ENCODE measurements at regions not wholly inside any gene's neighbourhood (a gene's known extent, or its start where the extent isn't known, plus 50 kb on each side); places are given as distances from the start of the nearest gene placed in this dataset.
"Not testable (repeated sequence)": the region's sequence is repeated elsewhere in the genome, so short reads cannot be mapped to it uniquely, and the experiment has no call there.

GRCh38 chr17:20779521-20779920 is 200.0 kb downstream of the CDRT15L2 start:
- DNase-seq (ENCODE audit: insufficient read length) (no peak), FAIRE-seq (no peak)
- TF ChIP-seq TAF1 (IDR thresholded peaks at IDR 0.05; ENCODE audit: borderline replicate concordance, low read depth, low read length), result no peak
- no peak for TF ChIP-seq POLR2AphosphoS5 (IDR thresholded peaks at IDR 0.05; ENCODE audit: low read depth, low read length)
- no peak for TF ChIP-seq POLR2A (IDR thresholded peaks at IDR 0.05; ENCODE audit: low read depth, low read length)

GRCh38 chr17:20781260-20781659 is 201.7 kb downstream of the CDRT15L2 start:
- FAIRE-seq (no peak), DNase-seq (ENCODE audit: insufficient read length) (no peak)
- TF ChIP-seq POLR2AphosphoS5 (IDR thresholded peaks at IDR 0.05; ENCODE audit: low read depth, low read length), result no peak
- no peak for TF ChIP-seq POLR2A (IDR thresholded peaks at IDR 0.05; ENCODE audit: low read depth, low read length)
- TF ChIP-seq TAF1 (IDR thresholded peaks at IDR 0.05; ENCODE audit: borderline replicate concordance, low read depth, low read length), result no peak

GRCh38 chr17:20781869-20782268 is 202.3 kb downstream of the CDRT15L2 start:
- DNase-seq (ENCODE audit: insufficient read length); FAIRE-seq: not testable (repeated sequence)

GRCh38 chr17:20783091-20783490 is 203.6 kb downstream of the CDRT15L2 start:
- no peak for TF ChIP-seq POLR2A (IDR thresholded peaks at IDR 0.05; ENCODE audit: low read depth, low read length)
- TF ChIP-seq POLR2AphosphoS5 (IDR thresholded peaks at IDR 0.05; ENCODE audit: low read depth, low read length), result no peak
- TF ChIP-seq TAF1 (IDR thresholded peaks at IDR 0.05; ENCODE audit: borderline replicate concordance, low read depth, low read length), result no peak
- FAIRE-seq (no peak), DNase-seq (ENCODE audit: insufficient read length) (no peak)

- FAIRE-seq (no peak), DNase-seq (ENCODE audit: insufficient read length) (no peak)
- TF ChIP-seq POLR2AphosphoS5 (IDR thresholded peaks at IDR 0.05; ENCODE audit: low read depth, low read length) (no peak), POLR2A (IDR thresholded peaks at IDR 0.05; ENCODE audit: low read depth, low read length) (no peak), TAF1 (IDR thresholded peaks at IDR 0.05; ENCODE audit: borderline replicate concordance, low read depth, low read length) (no peak)
Observed at GRCh38 chr17:20784100-20784665, 204.7 kb downstream of the CDRT15L2 start.

- no peak for DNase-seq (ENCODE audit: insufficient read length)
- FAIRE-seq, result no peak
- no peak for TF ChIP-seq POLR2A (IDR thresholded peaks at IDR 0.05; ENCODE audit: low read depth, low read length)
Observed at GRCh38 chr17:20787281-20787680, 207.8 kb downstream of the CDRT15L2 start.

GRCh38 chr17:20791626-20792025 is 212.1 kb downstream of the CDRT15L2 start:
- FAIRE-seq, result no peak
- no peak for DNase-seq (ENCODE audit: insufficient read length)
- TF ChIP-seq TAF1 (IDR thresholded peaks at IDR 0.05; ENCODE audit: borderline replicate concordance, low read depth, low read length), result no peak
- TF ChIP-seq POLR2A (IDR thresholded peaks at IDR 0.05; ENCODE audit: low read depth, low read length), result no peak
- TF ChIP-seq POLR2AphosphoS5 (IDR thresholded peaks at IDR 0.05; ENCODE audit: low read depth, low read length), result no peak

GRCh38 chr17:20794532-20794931 is 215.0 kb downstream of the CDRT15L2 start:
- FAIRE-seq; DNase-seq (ENCODE audit: insufficient read length): not testable (repeated sequence)

- TF ChIP-seq POLR2AphosphoS5 (IDR thresholded peaks at IDR 0.05; ENCODE audit: low read depth, low read length) (no peak), TAF1 (IDR thresholded peaks at IDR 0.05; ENCODE audit: borderline replicate concordance, low read depth, low read length) (no peak), POLR2A (IDR thresholded peaks at IDR 0.05; ENCODE audit: low read depth, low read length) (no peak)
- DNase-seq (ENCODE audit: insufficient read length) (no peak), FAIRE-seq (no peak)
Observed at GRCh38 chr17:20797292-20797691, 217.8 kb downstream of the CDRT15L2 start.

GRCh38 chr17:20800146-20800545 is 220.6 kb downstream of the CDRT15L2 start:
- DNase-seq (ENCODE audit: insufficient read length) (no peak), FAIRE-seq (no peak)
- TF ChIP-seq TAF1 (IDR thresholded peaks at IDR 0.05; ENCODE audit: borderline replicate concordance, low read depth, low read length) (no peak), POLR2AphosphoS5 (IDR thresholded peaks at IDR 0.05; ENCODE audit: low read depth, low read length) (no peak), POLR2A (IDR thresholded peaks at IDR 0.05; ENCODE audit: low read depth, low read length) (no peak)

- DNase-seq (ENCODE audit: insufficient read length) (no peak), FAIRE-seq (no peak)
- TF ChIP-seq POLR2A (IDR thresholded peaks at IDR 0.05; ENCODE audit: low read depth, low read length) (no peak), POLR2AphosphoS5 (IDR thresholded peaks at IDR 0.05; ENCODE audit: low read depth, low read length) (no peak), TAF1 (IDR thresholded peaks at IDR 0.05; ENCODE audit: borderline replicate concordance, low read depth, low read length) (no peak)
Observed at GRCh38 chr17:20805751-20806150, 226.2 kb downstream of the CDRT15L2 start.

- not testable (repeated sequence) for DNase-seq (ENCODE audit: insufficient read length); FAIRE-seq
Observed at GRCh38 chr17:20807566-20807965, 228.0 kb downstream of the CDRT15L2 start.

GRCh38 chr17:20815410-20815809 is 227.4 kb downstream of the USP22 start:
- FAIRE-seq, result not testable (repeated sequence)

GRCh38 chr17:20823905-20824304 is 218.9 kb downstream of the USP22 start:
- TF ChIP-seq POLR2A (IDR thresholded peaks at IDR 0.05; ENCODE audit: low read depth, low read length), result no peak
- no peak for TF ChIP-seq POLR2AphosphoS5 (IDR thresholded peaks at IDR 0.05; ENCODE audit: low read depth, low read length)
- TF ChIP-seq TAF1 (IDR thresholded peaks at IDR 0.05; ENCODE audit: borderline replicate concordance, low read depth, low read length), result no peak
- FAIRE-seq, result no peak
- no peak for DNase-seq (ENCODE audit: insufficient read length)

More at GRCh38 chr17:20815410-20815809, 227.4 kb downstream of the USP22 start:
- not testable (repeated sequence) for DNase-seq (ENCODE audit: insufficient read length)
